ENCODE measurements at regions not wholly inside any gene's neighbourhood (a gene's known extent, or its start where the extent isn't known, plus 50 kb on each side); places are given as distances from the start of the nearest gene placed in this dataset.
A peak's percentile ranks its signal among the peaks of the same experiment; 100 is the strongest.

- Histone ChIP-seq H3K4me1 (ENCODE audit: control insufficient read depth, insufficient read depth, low read length) (peaks cover 10% of the 10 kb centered on the region), H2AK9ac (replicated peaks; ENCODE audit: low read depth, low read length, poor library complexity) (peak overlapping the region; percentile 80), H2BK5ac (ENCODE audit: low read depth, low read length, poor library complexity, severe bottlenecking) (peak overlapping the region; percentile 1), H3K18ac (ENCODE audit: low read depth, low read length) (peak overlapping the region; percentile 79), H3K4me3 (ENCODE audit: insufficient read depth, low read depth, low read length) (no peak overlapping the region), H2BK20ac (ENCODE audit: low read depth, low read length) (peak overlapping the region; percentile 31; the same call in 1 of the 2 replicates), H3K36me3 (ENCODE audit: control insufficient read depth, insufficient read depth, low read length) (no peaks in the 10 kb centered on the region), H3K9me3 (ENCODE audit: control insufficient read depth, insufficient read depth, low read length) (no peaks in the 10 kb centered on the region), H4K91ac (ENCODE audit: insufficient read depth, low read depth, low read length) (peak overlapping the region; percentile 72; the same call in 1 of the 2 replicates), H3K23ac (ENCODE audit: low read depth, low read length) (peak overlapping the region; percentile 59; the same call in 1 of the 2 replicates), H3K14ac (replicated peaks; ENCODE audit: low read depth, low read length) (peak overlapping the region; percentile 84), H3K4ac (ENCODE audit: low read depth, low read length) (peak overlapping the region; percentile 49; the same call in 1 of the 2 replicates), H3K56ac (ENCODE audit: extremely low read depth, insufficient read depth, low read length) (no peak overlapping the region), H3K4me2 (ENCODE audit: low read depth, low read length) (peak overlapping the region; percentile 66), H3K9ac (ENCODE audit: low read depth, low read length) (no peak overlapping the region), H2AFZ (replicated peaks; ENCODE audit: low read length, poor library complexity) (peak overlapping the region; percentile 85), H3K79me1 (ENCODE audit: low read depth in 1 of 2, low read length in 2 of 2) (no peaks in the 10 kb centered on the region), H2AK5ac (ENCODE audit: low read depth, low read length) (no peak overlapping the region), H4K5ac (ENCODE audit: low read depth, low read length) (peak overlapping the region; percentile 81), H2BK120ac (ENCODE audit: low read depth, low read length) (peak overlapping the region; percentile 78), H3K27ac (ENCODE audit: insufficient read depth, low read length) (peak overlapping the region; percentile 34; the same call in 1 of the 2 replicates), H3K27me3 (ENCODE audit: control insufficient read depth, insufficient read depth, low read length) (no peaks in the 10 kb centered on the region), H4K8ac (ENCODE audit: low read depth in 2 of 2, low read length in 2 of 2) (peak overlapping the region; percentile 1 to 77; a peak in 2 of 4 replicates), H4K20me1 (ENCODE audit: insufficient read depth, low read length) (no peaks in the 10 kb centered on the region), H3K9me1 (ENCODE audit: insufficient read depth, low read length) (peaks cover 6% of the 10 kb centered on the region), H2BK15ac (ENCODE audit: low read depth, low read length) (peak overlapping the region; percentile 52; the same call in 1 of the 3 replicates)
- BruUV-seq (replicated peaks): no TSS peak
- ChIA-PET CTCF (interaction anchor here (0.6 kb wide), 2 partner anchors 65 to 77 kb away, joined by 3 to 5 read pairs; no protein-coding TSS in a partner anchor), POLR2A (ENCODE audit: unreplicated experiment) (no interaction called here)
- in situ Hi-C loops (cut with MboI; ENCODE audit: low sequenced_read_pairs) (no loop called here), dilution Hi-C loops (cut with HindIII; ENCODE audit: low sequenced_read_pairs, unreplicated experiment) (no loop called here), intact Hi-C loops (cut with micrococcal nuclease) (no loop called here)
- WGBS, 2 experiments (ENCODE audit: extremely low coverage in 2 of 2, insufficient read length in 1 of 2): no CpG with 5 or more reads among the region's 12 CpGs
- peak; percentile 60 for ATAC-seq (ENCODE audit: low read depth)
- DNase-seq: peak; percentile 46
- TF ChIP-seq CEBPB (IDR thresholded peaks at IDR 0.05; ENCODE audit: low read depth, low read length): peak; percentile 81
- no peak for TF ChIP-seq FOS (IDR thresholded peaks at IDR 0.05; ENCODE audit: low read depth, low read length)
These were observed 84.0 kb upstream of the ZNF217 start for GRCh38 chr20:53677447-53678314.

Measured in IMR-90 (cell line).